GM13977 (cell line): ENCODE measurements at regions not wholly inside any gene's neighbourhood (a gene's known extent, or its start where the extent isn't known, plus 50 kb on each side); places are given as distances from the start of the nearest gene placed in this dataset.

Source experiments
- DNase-seq: peaks from one replicate; pipeline ENCODE4 v3.0.0; 2012; ENCODE audit warnings: low spot score
- in situ Hi-C: fragments of 300-500 bp; cut with MboI; formaldehyde crosslinking; loops from one replicate; pipeline ENCODE4 v1.12.0; 2022; ENCODE audit warnings: low sequenced_read_pairs, low pct_unique_long_range_greater_than_20kb, mixed read lengths, inconsistent platforms; ENCODE audit not compliant: unreplicated experiment
- TF ChIP-seq, protein P1 (sequence below): IDR thresholded peaks from 2 replicates; pipeline ENCODE4 v1.5.1; 2012; ENCODE audit warnings: mild to moderate bottlenecking, control low read depth; ENCODE audit not compliant: insufficient read depth; ENCODE audit errors: extremely low read depth, missing control alignments

GRCh38 chr18:33916200-33916599 lies 308.5 kb downstream of the NOL4 start:
- in situ Hi-C loops = no loop called here
- no peak for DNase-seq
- TF ChIP-seq, protein P1, sequence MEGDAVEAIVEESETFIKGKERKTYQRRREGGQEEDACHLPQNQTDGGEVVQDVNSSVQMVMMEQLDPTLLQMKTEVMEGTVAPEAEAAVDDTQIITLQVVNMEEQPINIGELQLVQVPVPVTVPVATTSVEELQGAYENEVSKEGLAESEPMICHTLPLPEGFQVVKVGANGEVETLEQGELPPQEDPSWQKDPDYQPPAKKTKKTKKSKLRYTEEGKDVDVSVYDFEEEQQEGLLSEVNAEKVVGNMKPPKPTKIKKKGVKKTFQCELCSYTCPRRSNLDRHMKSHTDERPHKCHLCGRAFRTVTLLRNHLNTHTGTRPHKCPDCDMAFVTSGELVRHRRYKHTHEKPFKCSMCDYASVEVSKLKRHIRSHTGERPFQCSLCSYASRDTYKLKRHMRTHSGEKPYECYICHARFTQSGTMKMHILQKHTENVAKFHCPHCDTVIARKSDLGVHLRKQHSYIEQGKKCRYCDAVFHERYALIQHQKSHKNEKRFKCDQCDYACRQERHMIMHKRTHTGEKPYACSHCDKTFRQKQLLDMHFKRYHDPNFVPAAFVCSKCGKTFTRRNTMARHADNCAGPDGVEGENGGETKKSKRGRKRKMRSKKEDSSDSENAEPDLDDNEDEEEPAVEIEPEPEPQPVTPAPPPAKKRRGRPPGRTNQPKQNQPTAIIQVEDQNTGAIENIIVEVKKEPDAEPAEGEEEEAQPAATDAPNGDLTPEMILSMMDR = no peak

GRCh38 chr18:33914399-33914798 lies 310.3 kb downstream of the NOL4 start:
- DNase-seq = no peak
- TF ChIP-seq, protein P1 = no peak
- in situ Hi-C loops = no loop called here

DNA sequence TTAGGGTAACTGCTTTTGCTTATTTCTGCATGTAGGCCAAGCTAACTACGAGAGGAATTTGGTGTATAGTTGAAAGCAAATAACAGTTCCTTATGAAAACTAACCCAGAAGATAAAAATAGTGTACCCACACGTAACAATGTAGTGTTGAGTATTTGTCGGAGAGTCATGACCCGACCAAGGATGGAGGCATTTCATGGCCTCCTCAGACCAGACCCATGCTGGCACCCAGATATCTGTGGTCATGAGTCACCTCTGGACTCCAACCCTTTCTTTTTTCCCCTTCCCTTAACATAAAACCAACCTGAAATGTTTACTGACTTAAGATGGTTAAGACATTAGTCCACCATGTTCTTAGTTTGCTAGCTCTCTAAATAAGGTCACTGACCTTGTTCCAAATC lies 318.7 kb downstream of the NOL4 start:
- DNase-seq = no peak
- TF ChIP-seq, protein P1 = no peak
- in situ Hi-C loops = no loop called here

- no peak for DNase-seq
- TF ChIP-seq, protein P1 = no peak
- in situ Hi-C loops = no loop called here
These were observed 322.7 kb downstream of the NOL4 start for GRCh38 chr18:33901894-33902512.

GRCh38 chr18:33900638-33901037 lies 322.6 kb downstream of the ASXL3 start:
- TF ChIP-seq, protein P1 = no peak

GRCh38 chr18:33898427-33898826 lies 320.4 kb downstream of the ASXL3 start:
- no peak for DNase-seq
- TF ChIP-seq, protein P1 = no peak
- in situ Hi-C loops = no loop called here

More at GRCh38 chr18:33900638-33901037, 322.6 kb downstream of the ASXL3 start:
- in situ Hi-C loops = no loop called here
- no peak for DNase-seq
